KMS-11 (cell line): ENCODE measurements at regions not wholly inside any gene's neighbourhood (a gene's known extent, or its start where the extent isn't known, plus 50 kb on each side); places are given as distances from the start of the nearest gene placed in this dataset.

Experiments
- H2AFZ ChIP-seq: fragments of 200-600 bp; sonication (generic); 2 replicates; pipeline ENCODE4 v1.6.1; 2016; ENCODE audit warnings: antibody characterized with exemption, mixed run types, low read depth
- H3K27ac ChIP-seq: fragments of 200-600 bp; sonication (generic); 2 replicates; pipeline ENCODE4 v1.6.1; 2016; ENCODE audit warnings: mild to moderate bottlenecking, mixed run types
- H3K27me3 ChIP-seq: fragments of 200-600 bp; sonication (generic); 2 replicates; pipeline ENCODE4 v1.6.1; 2017; ENCODE audit warnings: mild to moderate bottlenecking, low read depth, mixed run types, moderate library complexity; ENCODE audit not compliant: insufficient read depth
- H3K36me3 ChIP-seq: fragments of 200-600 bp; sonication (generic); 2 replicates; pipeline ENCODE4 v1.6.1; 2017; ENCODE audit warnings: mild to moderate bottlenecking, mixed run types; ENCODE audit not compliant: insufficient read depth
- H3K4me1 ChIP-seq: fragments of 200-600 bp; sonication (generic); 2 replicates; pipeline ENCODE4 v1.6.1; 2016; ENCODE audit warnings: mild to moderate bottlenecking, low read depth, mixed run types; ENCODE audit not compliant: poor library complexity, severe bottlenecking
- H3K4me2 ChIP-seq: fragments of 200-600 bp; sonication (generic); 2 replicates; pipeline ENCODE4 v1.7.0; 2016; ENCODE audit warnings: mild to moderate bottlenecking, mixed run types
- H3K4me3 ChIP-seq: fragments of 200-600 bp; sonication (generic); IDR thresholded peaks from 2 replicates; pipeline ENCODE4 v1.6.1; 2017; ENCODE audit warnings: low read depth, low read length, mixed read lengths; ENCODE audit not compliant: insufficient read depth
- H3K79me2 ChIP-seq: fragments of 200-600 bp; sonication (generic); 2 replicates; pipeline ENCODE4 v1.6.1; 2016; ENCODE audit warnings: low read depth, mixed run types; ENCODE audit not compliant: insufficient read depth
- H3K9ac ChIP-seq: fragments of 200-600 bp; sonication (generic); 2 replicates; pipeline ENCODE4 v1.6.1; 2016; ENCODE audit warnings: mild to moderate bottlenecking, mixed run types
- H4K20me1 ChIP-seq: fragments of 200-600 bp; sonication (generic); 2 replicates; pipeline ENCODE4 v1.6.1; 2016; ENCODE audit warnings: mild to moderate bottlenecking, mixed run types; ENCODE audit not compliant: insufficient read depth
- CTCF ChIP-seq: fragments of 200-600 bp; sonication (generic); conservative IDR thresholded peaks from 2 replicates; pipeline ENCODE4 v1.6.1; 2017; ENCODE audit warnings: low read depth, mild to moderate bottlenecking, antibody characterized with exemption, low read length, moderate library complexity, mixed read lengths

- Histone ChIP-seq H3K27ac (no peak overlapping the region), H3K4me1 (no peaks in the 10 kb centered on the region), H3K4me3 (no peak overlapping the region), H3K9ac (no peak overlapping the region), H3K36me3 (no peaks in the 10 kb centered on the region), H3K4me2 (no peak overlapping the region), H4K20me1 (no peaks in the 10 kb centered on the region), H3K27me3 (no peaks in the 10 kb centered on the region), H2AFZ (no peak overlapping the region), H3K79me2 (no peaks in the 10 kb centered on the region)
- no peak for TF ChIP-seq CTCF
These were observed 55.5 kb upstream of the STC2 start for GRCh38 chr5:173383711-173384110.

DNA sequence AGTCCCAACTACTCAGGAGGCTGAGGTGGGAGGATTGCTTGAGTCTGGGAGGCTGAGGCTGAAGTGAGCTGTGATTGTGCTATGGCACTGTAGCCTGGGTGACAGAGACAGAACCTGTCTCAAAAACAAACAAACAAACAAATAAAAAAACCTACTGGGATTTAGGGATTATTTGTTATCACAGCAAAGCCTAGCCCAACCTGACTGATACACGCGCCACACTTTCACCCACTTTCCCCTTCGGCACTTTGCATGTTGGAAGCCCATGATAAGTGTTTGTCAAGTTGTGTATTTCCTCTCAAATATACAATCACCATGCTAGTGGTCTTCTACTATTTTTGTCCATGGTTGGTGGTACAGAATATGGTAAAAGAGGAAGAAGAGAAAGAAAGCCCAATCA, 50.5 kb upstream of the STC2 start:
- H2AFZ ChIP-seq, result no peak overlapping the region
- H3K4me2 ChIP-seq, result no peak overlapping the region
- no peaks in the 10 kb centered on the region for H3K4me1 ChIP-seq
- H3K9ac ChIP-seq, result no peak overlapping the region
- no peak overlapping the region for H3K4me3 ChIP-seq
- TF ChIP-seq CTCF, result no peak
- no peaks in the 10 kb centered on the region for H4K20me1 ChIP-seq
- no peaks in the 10 kb centered on the region for H3K27me3 ChIP-seq
- H3K79me2 ChIP-seq, result no peaks in the 10 kb centered on the region
- H3K36me3 ChIP-seq, result no peaks in the 10 kb centered on the region
- H3K27ac ChIP-seq, result no peak overlapping the region
